ENCODE measurements at regions not wholly inside any gene's neighbourhood (a gene's known extent, or its start where the extent isn't known, plus 50 kb on each side); places are given as distances from the start of the nearest gene placed in this dataset.

- TF ChIP-seq ZNF274 (IDR thresholded peaks at IDR 0.05; ENCODE audit: low read depth, low read length) (no peak), YY1 (IDR thresholded peaks at IDR 0.05; ENCODE audit: insufficient read depth, insufficient read length) (no peak)
Measured at GRCh38 chr10:52472406-52473146, 158.5 kb downstream of the DKK1 start.
